Left renal pelvis (tissue), 4 donors: ENCODE measurements at regions not wholly inside any gene's neighbourhood (a gene's known extent, or its start where the extent isn't known, plus 50 kb on each side); places are given as distances from the start of the nearest gene placed in this dataset.
"Not testable (repeated sequence)": the region's sequence is repeated elsewhere in the genome, so short reads cannot be mapped to it uniquely, and the experiment has no call there.

Experiments
- DNase-seq, 4 donors: peaks; one replicate each; pipeline ENCODE4 v3.0.0-alpha.2; 2013; ENCODE audit warnings: low read depth in 4 of 4, low spot score in 3 of 4

- DNase-seq = no peak
These were observed 195.9 kb downstream of the ACKR3 start for GRCh38 chr2:236765478-236765877.

- DNase-seq = no peak
These were observed 197.2 kb downstream of the ACKR3 start for GRCh38 chr2:236766850-236767249.

DNA sequence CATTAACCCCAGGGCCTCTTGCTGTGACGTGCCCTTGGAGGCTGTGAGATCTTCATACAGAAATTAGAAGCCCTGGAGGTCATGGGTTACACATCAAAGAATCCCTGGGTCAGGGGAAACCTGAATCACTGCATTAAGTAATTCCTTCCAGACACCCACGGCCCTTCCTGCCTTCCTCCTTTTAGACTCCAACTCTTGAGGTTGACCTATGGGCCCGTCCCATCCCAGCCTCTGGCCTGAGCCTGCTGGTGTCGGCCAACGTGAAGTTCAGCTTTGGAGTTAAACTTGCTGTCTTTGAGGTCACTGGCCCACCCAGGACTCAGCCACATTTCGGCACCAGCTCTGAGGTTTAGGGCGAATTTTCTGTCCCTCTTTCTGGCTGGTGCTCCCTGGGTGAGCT is 198.3 kb downstream of the ACKR3 start:
- DNase-seq = no peak

GRCh38 chr2:236768393-236769140 is 198.9 kb downstream of the ACKR3 start:
- DNase-seq = no peak

DNA sequence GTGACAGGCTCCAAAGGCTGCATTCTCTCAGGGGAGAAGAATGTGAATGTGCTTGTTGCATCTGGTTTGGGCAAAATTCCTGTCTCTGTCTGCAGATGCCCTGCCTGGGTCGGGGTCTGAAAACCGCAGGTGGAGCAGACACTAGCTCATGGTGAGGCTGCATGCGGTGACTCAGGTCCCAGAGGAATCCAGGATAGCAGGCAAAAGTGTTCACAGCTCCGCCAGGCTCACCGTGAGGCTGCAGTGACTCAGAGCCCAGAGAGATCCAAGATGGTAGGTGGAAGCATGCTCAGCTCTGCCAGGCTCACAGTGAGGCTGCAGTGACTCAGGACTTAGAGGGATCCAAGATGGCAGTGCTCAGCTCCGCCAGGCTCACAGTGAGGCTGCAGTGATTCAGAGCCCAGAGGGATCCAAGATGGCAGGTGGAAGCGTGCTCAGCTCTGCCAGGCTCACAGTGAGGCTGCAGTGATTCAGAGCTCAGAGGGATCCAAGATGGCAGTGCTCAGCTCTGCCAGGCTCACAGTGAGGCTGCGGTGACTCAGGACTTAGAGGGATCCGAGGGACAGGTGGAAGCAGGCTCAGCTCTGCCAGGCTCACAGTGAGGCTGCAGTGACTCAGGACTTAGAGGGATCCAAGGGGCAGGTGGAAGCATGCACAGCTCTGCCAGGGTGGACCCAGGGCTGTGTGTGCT is 200.5 kb downstream of the ACKR3 start:
- DNase-seq = no peak

DNA sequence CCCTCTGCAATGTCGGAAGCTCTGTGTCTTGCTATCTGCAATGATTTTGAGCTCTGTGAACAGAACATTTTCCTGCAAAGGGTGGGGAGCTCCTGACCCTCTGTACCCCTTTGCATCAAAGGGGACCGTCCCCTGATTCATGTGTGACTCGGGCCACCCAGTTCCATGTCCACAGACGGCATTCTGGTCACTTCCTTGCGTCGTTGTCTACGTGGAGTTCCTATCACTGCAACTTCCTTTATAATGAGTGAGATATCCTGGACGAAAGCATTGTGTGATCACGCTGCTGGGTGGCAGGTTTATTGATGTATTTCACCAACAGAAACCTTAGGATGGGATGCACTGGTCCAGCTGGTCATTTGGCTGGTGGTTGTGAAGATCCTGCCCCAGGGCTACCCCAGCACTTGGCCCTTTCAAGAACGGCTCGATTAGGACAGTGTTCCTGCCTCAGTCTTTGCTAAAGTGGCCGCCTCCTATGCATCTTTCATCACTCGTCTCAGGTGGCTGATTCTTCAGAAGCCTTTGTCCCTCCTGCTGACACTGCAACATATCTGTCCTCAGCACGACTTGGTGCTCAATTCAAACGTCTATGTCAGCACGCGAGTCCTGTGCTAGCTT is 202.7 kb downstream of the ACKR3 start:
- DNase-seq = no peak

- DNase-seq = no peak
These were observed 203.6 kb downstream of the ACKR3 start for GRCh38 chr2:236773206-236773605.

GRCh38 chr2:236774171-236774570 is 204.5 kb downstream of the ACKR3 start:
- no peak for DNase-seq

DNA sequence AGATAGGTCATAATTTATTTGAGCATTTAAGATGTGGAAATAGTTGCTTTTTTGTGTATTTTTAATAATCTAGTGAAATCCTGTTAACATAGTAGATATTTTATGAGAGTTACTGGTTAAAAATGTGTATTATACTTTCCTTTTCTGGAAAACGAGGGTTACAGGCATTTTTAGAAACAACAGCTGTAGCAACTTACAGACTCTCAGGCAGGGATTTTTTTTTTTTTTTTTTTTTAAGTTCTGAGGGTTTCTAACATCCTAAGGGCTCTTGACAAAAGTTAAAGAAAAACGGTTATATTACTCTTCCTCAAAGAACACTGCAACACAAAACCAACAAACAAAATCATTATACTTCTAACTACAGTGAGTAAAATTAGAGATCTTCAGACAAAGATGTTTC is 205.9 kb downstream of the ACKR3 start:
- no peak for DNase-seq

DNA sequence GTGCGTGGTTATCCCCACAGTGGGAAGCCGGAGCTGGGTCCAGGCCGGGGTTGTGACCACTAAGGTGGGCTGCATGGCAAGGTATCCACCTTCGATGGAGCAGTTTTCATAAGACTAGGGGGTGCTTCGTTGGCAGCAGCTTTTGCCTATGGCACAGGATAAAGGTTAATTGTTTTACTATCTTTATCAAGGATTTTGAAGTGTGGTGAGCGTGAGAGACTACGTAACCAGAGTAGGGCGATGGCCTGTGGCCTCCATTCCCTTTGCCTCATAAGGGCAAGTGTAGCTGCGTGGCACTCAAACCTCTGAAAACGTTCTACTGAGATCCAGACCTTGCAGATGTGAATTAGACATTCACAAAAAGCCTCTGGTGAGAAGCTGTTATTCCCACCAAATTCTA is 206.6 kb downstream of the ACKR3 start:
- no peak for DNase-seq

DNA sequence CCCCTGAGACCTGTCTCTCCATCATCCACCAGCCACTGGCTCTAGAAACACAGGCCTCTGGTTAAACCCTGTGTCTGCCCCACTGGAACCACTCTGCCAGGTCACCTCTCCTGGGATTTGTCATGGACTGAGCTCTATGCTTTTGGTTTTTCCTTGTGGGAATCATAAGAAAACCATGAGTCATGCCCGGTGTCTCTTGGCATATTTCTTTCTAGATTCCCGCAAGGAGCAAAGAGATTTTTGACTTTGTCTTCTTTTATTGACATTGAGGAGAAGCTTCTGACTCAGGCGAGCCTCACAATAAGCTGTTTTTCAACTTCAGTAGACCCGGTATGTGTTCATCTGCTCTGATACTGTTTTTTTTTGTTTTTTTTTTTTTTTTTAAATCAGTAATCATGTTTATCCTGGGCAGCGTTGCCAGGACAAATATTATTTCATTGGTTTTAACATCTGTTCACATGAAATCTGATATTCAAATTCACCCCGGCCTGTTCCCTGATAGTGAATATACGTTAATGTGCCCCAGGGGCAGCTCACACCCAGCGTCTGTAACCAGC is 207.1 kb downstream of the ACKR3 start:
- no peak for DNase-seq

DNA sequence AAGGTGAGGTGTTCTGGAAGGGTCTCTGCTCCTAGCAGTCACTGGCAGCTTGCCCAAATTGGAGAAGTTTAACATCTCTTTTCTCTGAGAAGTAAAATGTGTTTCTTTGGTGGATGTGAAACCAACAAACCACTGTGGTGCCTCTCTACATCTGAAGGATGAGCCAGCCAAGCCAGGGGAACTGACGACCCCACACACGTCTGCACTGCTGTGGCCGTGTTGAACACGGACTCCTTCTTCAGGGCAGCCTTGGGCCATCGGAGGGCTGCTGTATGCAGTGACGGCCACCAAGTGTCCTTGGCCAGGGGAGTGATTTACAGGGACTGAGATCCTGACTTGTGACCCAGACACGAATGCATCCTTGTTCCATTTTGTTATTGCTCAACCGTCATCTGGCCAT is 207.8 kb downstream of the ACKR3 start:
- no peak for DNase-seq

DNA sequence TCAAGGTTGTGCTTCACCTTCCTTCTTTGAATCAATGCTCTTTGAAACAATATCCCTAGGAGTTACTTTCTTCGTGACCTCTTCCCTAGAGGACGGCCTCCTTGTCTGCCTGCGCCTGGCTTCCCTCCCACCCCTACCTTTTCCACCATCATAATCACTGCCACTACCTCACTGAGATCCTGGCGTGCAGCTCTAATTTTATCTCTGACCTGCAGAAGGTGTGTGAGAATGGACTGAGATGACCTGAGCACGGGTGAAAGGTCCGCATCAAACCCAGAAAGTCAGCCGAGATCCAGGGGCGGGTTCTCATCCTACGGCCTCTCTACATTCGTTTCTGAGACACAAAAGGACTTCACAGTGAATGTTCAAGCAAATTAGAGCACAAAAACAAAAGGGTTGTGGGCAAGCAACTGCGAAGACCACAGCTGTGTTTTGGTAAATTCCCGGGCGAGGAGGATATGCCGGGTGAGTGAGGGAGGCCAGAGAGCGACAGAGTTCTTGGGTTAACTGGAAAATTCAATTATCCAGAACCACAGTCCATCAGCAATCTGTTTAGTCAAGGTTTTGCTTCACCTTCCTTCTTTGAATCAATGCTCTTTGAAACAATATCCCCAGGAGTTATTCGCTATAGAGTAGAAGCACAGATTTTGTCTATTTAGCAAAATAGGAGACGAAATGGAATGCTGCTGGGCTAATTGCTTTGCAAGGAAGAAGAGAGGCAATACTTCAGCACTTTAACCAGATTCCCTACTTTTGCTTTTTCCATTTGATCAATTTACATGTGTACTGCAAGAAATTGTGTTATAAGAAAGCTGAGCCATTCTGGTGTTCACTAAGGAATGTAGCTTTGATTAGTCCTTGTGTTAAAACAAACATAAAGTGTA is 212.6 kb downstream of the ACKR3 start:
- DNase-seq = no peak

- DNase-seq = no peak
These were observed 213.3 kb downstream of the ACKR3 start for GRCh38 chr2:236782938-236783337.

- no peak for DNase-seq
These were observed 213.9 kb downstream of the ACKR3 start for GRCh38 chr2:236783417-236784020.

GRCh38 chr2:236785611-236786057 is 216.0 kb downstream of the ACKR3 start:
- DNase-seq = no peak

DNA sequence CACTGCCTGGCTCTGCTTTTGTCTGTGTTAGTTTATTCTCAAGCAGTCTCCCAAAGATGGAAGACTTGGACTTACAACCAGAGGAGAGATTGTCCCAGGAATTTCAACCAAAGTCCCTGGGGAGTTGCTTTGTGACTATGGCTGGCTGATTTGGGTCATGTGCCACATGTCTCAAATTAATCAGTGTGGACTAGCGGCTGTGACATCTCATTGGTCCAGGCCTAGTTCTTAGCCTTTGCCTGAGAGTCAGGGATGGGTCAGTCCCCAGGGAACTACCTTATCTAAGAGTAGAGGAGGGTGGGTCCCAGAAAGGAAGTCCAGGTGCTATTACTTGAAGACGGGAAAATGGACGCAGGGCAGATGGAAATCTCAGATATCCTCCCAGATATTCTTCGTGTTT is 217.1 kb downstream of the ACKR3 start:
- no peak for DNase-seq

- DNase-seq = not testable (repeated sequence)
These were observed 217.8 kb downstream of the ACKR3 start for GRCh38 chr2:236787376-236787775.

DNA sequence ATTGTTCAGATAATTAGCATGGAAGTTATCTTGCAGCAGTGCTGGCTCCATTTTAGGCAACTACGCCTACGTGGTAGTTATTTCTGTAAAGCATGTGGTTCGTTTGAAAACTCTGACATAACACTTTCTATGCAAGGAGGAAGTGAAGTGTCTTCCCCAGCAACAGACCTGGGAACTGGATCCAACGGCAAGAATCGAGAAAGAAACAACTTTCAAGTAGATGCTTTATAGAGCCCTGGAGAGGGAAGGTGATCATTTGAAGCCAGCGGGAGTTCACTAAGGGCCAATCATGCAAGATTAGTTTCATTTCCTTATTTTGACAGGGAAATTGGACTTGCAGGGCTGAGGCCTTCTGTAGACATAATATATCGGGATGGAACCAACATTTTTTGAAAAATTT is 218.3 kb downstream of the ACKR3 start:
- DNase-seq = no peak

- no peak for DNase-seq
These were observed 221.3 kb downstream of the ACKR3 start for GRCh38 chr2:236790963-236791362.
